RPMI7951 (cell line): ENCODE measurements at regions not wholly inside any gene's neighbourhood (a gene's known extent, or its start where the extent isn't known, plus 50 kb on each side); places are given as distances from the start of the nearest gene placed in this dataset.

ENCODE experiments used
- DNase-seq: peaks from one replicate; pipeline ENCODE4 v3.0.0-alpha.2; 2012; ENCODE audit warnings: low read depth

DNA sequence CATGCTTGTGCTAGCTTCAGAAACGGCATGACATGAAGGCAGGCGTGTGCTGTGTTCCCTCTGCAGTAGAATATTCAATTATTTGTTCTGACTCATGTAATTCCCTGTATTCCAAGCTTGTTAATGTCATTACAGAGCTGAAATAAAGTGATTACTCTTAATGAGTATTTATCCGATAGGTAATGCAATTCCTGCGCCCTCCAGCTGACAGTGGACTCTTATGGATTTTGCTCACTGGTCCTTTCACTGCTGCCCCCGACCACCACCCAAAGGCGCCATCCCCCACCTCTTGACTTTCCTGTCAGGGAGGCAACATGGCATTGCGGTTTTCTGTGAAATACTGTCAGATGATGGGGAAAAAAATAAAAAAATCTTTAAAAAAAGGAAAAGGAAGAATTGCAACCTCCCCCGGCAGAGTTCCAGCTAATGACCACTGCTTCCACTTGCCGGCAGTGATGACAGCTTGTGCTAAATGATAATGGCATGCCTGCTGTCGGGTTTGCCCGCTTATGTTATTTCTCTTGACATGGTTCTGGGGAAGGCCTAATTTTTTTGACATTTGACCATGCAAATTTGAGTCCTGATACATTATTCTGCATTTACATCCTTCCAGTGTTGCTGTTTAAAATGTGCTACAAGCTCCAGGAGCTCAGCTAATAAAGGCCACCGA, 335.3 kb upstream of the ADAMTS16 start:
- no peak for DNase-seq

DNA sequence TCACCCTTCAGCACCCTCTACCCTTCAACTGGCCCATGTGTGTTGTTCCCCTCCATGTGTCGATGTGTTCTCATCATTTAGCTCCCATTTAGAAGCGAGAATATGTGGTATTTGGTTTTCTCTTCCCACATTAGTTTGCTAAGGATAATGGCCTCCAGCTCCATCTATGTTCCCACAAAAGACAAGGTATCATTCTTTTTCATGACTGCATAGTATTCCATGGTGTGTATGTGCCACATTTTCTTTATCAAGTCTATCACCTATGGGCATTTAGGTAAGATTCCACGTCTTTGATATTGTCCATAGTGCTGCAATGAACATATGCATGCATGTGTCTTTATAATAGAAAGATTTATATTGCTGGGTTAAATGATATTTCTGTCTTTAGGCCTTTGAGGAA, 325.1 kb upstream of the ADAMTS16 start:
- no peak for DNase-seq

DNA sequence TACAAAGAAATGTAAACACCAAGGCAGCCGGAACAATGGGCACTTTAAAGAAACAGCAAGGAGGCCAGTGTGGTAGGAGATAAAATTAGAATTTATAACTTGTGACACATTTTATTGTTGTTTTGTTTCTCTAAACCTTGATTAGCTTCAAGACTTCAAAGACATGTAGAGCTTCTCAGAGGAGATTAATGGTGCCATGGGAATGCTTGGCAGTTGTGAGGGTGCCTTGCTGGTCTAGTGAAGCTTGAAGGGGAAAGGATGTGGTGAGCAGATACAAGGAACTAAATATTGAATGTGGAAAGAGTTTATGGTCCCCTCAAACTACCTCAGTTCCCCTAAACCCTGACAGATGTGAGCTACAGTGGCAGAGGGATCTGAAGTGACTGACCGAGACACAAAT, 322.4 kb upstream of the ADAMTS16 start:
- DNase-seq, result no peak

- DNase-seq, result no peak
Measured at GRCh38 chr5:4831325-4831724, 308.8 kb upstream of the ADAMTS16 start.

- no peak for DNase-seq
Measured at GRCh38 chr5:4832471-4832870, 307.7 kb upstream of the ADAMTS16 start.

- no peak for DNase-seq
Measured at GRCh38 chr5:4833104-4833738, 306.9 kb upstream of the ADAMTS16 start.

DNA sequence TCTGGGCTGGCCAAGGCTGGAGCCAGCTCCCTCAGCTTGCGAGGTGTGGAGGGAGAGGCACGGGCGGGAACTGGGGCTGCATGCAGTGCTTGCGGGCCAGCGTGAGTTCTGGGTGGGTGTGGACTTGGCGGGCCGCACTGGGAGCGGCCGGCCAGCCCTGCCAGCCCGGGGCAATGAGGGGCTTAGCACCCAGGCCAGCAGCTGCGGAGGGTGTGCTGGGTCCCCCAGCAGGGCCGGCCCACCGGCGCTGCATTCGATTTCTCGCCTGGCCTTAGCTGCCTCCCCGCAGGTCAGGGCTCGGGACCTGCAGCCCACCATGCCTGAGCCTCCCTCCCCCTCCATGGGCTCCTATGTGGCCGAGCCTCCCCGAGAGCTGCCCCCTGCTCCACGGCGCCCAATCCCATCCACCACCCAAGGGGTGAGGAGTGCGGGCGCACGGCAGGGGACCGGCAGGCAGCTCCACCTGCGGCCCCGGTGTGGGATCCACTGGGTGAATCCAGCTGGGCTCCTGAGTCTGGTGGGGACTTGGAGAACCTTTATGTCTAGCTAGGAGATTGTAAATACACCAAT, 302.6 kb upstream of the ADAMTS16 start:
- DNase-seq, result no peak

- DNase-seq, result no peak
Measured at GRCh38 chr5:4845221-4845620, 294.9 kb upstream of the ADAMTS16 start.

DNA sequence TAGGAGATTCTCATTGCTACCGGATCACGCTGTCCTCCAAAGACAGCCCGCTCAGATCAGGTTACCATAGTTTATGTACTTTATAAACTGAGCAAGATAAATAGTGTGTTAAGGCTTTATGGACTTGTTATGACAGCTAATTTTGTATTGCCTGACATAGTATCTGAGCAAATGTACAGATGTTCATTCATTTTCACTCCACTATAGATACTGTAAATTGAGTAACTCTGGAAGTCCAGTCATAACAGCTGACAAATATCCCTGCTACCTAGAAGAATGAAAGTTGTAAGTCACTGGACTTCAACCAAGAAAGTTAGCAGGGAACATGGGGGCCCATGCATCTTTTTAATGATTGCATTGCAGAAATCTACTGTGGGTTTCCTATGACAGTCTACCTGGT, 292.4 kb upstream of the ADAMTS16 start:
- DNase-seq, result no peak

- DNase-seq, result no peak
Measured at GRCh38 chr5:4855036-4855435, 285.1 kb upstream of the ADAMTS16 start.

DNA sequence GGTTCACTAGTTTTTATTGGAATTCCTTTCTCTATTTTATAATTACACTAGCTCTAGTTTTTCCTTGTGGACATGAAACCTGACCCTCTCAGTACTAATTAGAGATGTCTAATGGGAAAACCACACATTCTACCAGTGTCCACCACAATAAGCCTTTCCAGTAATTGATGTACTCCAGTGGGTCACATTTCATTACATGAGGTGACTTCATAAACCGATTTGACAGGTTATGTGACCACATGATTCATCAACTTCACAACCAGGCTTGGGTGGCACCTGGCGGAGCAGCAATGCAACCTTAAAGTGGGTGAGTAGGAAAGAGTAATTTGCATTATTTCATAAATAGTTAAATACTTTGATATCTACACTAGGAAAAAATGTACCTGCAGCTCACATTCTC, 284.2 kb upstream of the ADAMTS16 start:
- DNase-seq, result no peak

GRCh38 chr5:4857761-4858160, 282.4 kb upstream of the ADAMTS16 start:
- DNase-seq, result peak; percentile 26

DNA sequence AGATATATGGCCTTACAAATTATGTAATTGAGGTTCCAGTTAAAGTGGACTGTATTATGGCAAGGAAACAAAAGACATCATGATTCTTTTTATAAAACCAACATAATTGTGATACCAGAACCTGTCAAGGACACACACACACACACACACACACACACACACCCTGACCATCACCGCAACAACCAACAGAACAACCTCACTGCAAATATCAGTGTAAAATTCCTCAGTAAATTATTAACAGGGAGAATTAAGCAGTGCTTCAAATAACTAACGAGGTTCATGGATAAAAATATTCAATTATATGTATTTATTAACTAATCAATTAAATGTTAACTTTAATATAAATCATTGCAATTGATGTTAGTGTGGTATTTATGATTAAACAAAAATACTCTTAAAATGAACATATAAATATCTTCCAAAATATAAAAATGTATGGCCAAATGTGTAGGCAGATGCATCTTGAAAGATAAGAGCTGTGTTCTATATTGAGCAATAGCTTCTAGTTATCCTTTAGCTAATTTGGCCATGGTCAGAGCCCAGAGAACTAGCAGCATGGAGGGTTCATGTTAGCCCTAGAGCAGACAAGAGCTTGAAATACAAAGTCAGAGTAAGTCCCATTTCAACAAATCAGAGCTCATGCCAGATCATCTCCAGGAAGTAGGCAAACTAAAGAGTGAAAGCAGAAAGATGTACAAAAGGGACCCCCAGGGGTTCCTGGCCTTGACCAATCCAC, 280.5 kb upstream of the ADAMTS16 start:
- no peak for DNase-seq

- no peak for DNase-seq
Measured at GRCh38 chr5:4860631-4861030, 279.5 kb upstream of the ADAMTS16 start.

- peak; percentile 38 for DNase-seq
Measured at GRCh38 chr5:4862500-4862899, 277.6 kb upstream of the ADAMTS16 start.

DNA sequence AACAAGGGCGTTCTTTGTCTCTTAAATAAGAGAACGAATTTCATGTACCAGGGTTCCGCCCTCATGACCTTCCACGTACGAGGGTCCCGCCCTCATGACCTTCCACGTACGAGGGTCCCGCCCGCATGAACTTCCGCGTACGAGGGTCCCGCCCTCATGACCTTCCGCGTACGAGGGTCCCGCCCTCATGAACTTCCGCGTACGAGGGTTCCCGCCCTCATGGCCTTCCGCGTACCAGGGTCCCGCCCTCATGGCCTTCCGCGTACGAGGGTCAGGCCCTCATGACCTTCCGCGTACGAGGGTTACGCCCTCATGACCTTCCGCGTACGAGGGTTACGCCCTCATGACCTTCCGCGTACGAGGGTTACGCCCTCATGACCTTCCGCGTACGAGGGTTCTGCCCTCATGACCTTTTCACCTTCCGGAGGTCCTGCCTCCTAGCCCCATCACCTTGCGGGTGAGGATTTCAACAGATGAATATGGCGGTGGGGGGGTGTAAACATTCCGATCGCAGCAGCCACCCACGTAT, 273.9 kb upstream of the ADAMTS16 start:
- DNase-seq, result no peak

GRCh38 chr5:4866817-4867216, 273.3 kb upstream of the ADAMTS16 start:
- no peak for DNase-seq

- peak; percentile 58 for DNase-seq
Measured at GRCh38 chr5:4868140-4868735, 271.9 kb upstream of the ADAMTS16 start.

- DNase-seq, result peak; percentile 29
Measured at GRCh38 chr5:4873652-4874051, 266.5 kb upstream of the ADAMTS16 start.

- no peak for DNase-seq
Measured at GRCh38 chr5:4874097-4874496, 266.0 kb upstream of the ADAMTS16 start.

DNA sequence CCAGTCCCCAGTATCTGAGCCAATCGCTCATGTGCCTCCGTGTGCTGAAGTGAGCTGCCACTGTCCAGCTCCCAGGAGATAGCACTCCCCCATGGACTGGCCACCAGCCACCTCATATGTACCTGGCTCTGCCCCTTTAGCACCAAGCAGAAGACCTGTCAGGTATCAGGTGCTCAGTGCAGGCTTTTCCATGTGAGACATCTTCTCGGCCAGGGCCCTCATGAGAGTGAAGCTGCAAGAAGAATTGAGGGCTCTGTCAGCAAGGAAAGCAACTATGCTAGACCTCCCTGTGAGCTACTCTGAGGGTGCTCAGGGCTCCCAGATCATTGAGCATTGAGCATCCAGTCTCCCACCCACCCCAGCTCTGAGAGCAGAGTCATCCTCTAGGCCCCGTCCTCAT, 264.2 kb upstream of the ADAMTS16 start:
- DNase-seq, result no peak

- DNase-seq, result no peak
Measured at GRCh38 chr5:4876804-4877203, 263.3 kb upstream of the ADAMTS16 start.
